Stimulated activated CD4-positive, alpha-beta T cell treated with anti-CD3 and anti-CD28 coated beads, TNF-alpha, amount 100 ng/mL, for 4 hours (primary cell): ENCODE measurements at regions not wholly inside any gene's neighbourhood (a gene's known extent, or its start where the extent isn't known, plus 50 kb on each side); places are given as distances from the start of the nearest gene placed in this dataset.
"Not testable (repeated sequence)": the region's sequence is repeated elsewhere in the genome, so short reads cannot be mapped to it uniquely, and the experiment has no call there.

Source experiments
- DNase-seq, 3 experiments: peaks; one replicate each; pipeline ENCODE4 v3.0.0-alpha.2; 2020; ENCODE audit warnings: low read depth in 3 of 3

- not testable (repeated sequence) for DNase-seq
These were observed 164.0 kb downstream of the HRH4 start for GRCh38 chr18:24624421-24624820.

GRCh38 chr18:24627644-24628315 is 167.3 kb downstream of the HRH4 start:
- DNase-seq, result no peak

DNA sequence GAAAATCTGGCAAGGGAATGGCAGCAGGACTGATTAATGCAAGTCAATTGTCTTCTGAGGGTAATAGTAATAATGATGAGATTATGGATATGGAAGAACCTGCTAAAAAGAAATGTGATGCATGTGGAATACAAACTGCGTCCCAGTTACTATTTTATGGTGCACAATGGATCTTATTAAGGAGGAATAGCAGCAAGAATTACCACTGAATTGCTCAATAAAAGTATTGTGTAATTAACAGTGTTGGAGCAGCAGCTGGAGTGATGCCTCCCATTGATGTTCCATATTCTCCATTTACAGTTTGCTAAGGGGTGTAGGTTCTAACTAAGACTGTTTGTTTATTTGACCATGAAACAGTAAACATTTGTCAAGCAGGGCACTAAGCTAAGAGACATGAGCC is 167.9 kb downstream of the HRH4 start:
- DNase-seq, result no peak

DNA sequence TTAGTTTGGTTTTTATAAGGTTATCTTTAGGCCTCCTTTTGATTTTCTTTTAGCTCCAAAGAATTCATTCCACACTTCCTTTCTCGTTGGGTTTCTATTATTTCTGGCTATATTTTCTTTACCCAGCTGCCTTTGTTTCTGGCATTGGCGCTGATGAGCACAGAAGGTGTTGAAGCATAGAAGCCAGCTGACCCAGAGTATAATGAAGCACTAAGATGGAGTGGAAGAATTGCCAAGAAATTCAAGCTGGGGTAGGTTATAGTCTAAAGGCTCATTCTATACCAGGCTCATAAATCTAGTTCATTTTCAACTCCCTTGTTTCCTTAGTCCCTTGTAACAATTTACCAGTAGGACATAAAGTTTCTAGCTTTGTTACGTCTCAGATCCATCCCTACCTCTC is 169.5 kb downstream of the HRH4 start:
- DNase-seq, result no peak

DNA sequence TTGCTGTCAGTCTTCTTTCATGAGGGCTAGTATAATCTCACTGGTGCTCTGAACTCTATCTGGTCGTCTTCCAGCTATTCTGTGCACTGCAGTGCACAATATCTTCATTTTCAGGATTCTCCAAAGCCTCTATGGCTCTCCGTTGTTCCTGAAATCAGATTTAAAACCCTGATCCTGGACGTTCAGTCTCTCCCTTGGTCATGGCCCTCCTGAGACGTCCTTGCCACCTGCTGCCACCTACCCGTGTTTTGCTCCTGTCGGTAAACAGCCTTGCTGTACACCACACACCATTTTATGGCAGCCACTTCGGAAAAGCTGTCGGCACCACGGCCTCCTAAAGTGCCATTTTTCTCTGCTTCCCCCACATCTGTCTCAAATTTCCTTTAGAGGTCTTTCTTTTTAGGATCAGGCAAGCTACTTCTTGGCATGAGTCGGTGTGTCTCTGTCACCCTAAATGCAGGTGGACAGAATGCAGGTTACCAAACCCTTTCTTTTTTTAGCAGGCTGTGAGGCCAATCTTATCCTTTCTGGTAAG is 170.0 kb downstream of the HRH4 start:
- no peak for DNase-seq

- no peak for DNase-seq
These were observed 171.0 kb downstream of the HRH4 start for GRCh38 chr18:24631243-24632025.

GRCh38 chr18:24632158-24632988 is 171.9 kb downstream of the HRH4 start:
- no peak for DNase-seq

- no peak for DNase-seq
These were observed 172.7 kb downstream of the HRH4 start for GRCh38 chr18:24633121-24633520.

DNA sequence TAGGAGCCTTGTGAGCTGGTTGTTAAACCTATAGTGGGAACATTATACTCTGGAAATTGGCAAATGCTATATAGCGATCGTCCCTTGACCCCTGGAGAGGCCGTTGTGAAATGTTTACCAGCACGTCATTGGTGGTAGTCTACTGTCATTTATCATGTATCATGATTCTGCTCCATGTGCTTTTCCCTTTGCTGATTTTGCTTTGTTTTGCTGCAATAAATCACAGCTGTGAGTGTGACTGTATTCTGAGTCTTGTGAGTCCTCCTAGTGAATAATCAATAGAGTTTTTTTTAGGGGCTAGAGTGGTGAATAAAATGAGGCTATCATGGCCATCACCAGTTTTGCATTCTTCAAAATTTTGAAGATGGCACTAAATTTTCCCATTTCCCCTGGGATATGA is 189.1 kb downstream of the HRH4 start:
- DNase-seq, result no peak

DNA sequence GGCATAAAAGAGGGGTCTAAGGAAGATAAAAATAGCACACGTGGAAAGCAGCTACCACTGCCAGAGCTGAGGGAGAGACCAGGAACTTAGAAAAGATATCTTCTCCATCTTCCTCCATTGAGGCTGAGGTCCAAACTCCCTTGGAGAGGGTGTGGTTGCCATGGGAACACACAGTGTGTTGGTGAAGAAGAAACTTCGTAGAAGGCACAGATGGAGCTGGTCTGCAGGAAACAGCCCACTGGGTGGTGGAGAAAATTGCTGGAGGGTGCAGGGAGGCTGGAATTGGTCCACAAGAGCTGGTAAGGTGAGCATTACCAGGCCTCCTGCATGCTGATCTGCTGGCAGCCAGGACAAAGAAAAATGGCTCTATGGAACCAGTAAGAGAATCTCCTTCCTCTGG is 191.0 kb downstream of the HRH4 start:
- no peak for DNase-seq

- DNase-seq, result no peak
These were observed 195.6 kb downstream of the HRH4 start for GRCh38 chr18:24656050-24656449.

GRCh38 chr18:24656551-24657443 is 196.4 kb downstream of the HRH4 start:
- DNase-seq, result no peak

GRCh38 chr18:24657444-24657842 is 197.0 kb downstream of the HRH4 start:
- DNase-seq, result no peak

GRCh38 chr18:24658302-24658701 is 197.9 kb downstream of the HRH4 start:
- no peak for DNase-seq

GRCh38 chr18:24659827-24660720 is 199.6 kb downstream of the HRH4 start:
- peak in 1 of 3 experiments; percentile 5 for DNase-seq

DNA sequence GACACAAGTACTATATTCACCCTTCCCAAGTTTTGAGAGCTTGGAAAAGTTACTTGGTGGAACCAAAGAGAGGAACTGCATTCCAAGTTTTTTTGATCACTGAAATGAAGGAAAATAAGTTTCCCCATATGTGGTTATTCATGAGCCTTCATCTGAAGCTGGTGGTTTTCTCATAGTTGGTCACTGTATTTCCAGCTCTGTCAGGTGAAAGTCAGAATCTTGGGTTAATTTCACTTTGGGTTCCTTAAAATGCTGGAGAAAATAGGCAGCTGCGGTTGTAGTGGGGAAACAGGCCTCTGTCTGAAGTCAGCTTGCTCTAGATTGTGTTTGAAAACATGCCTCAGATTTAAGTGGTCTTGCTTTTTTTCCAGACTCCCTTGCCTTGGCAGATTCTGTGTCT is 200.5 kb downstream of the HRH4 start:
- no peak for DNase-seq

DNA sequence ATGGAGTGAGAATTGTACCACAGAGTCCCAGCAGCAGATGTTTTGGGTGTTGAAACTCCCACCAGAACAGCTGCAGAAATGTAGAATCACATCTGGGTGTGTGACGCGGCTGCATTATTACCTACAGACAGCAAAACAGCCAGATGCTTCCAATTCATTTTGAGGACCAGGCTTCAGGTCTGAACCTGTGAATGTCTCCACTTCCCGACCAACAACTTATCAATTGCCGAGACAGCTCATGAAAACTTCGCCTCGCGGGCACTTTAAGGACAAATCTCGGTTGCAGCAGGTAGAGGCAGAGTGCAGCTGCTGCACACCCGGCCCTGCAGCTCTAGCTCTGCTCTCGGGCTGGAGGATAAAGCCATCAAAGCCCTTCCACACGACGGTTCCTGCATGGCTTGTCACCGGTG is 202.0 kb downstream of the HRH4 start:
- DNase-seq, result no peak

GRCh38 chr18:24663026-24663425 is 202.6 kb downstream of the HRH4 start:
- no peak for DNase-seq

DNA sequence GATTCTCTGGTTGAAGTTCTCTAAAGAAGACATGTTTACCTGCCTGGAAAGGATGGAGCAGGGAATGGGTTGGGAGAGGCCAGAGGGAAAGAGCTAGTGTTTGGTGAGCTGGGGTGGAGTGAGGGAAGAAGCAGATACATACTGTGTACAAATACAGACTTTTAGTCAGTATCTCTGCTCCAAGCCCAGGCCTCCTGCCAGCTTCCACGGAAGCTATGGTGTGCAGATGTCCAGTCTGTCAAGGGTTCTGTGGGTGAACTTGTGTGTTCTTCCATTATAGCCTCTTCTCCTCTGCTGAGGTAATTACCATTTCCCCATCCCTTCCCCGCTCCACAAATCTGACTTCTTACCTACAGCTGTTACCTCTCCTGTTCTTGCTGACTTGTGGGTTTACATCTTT is 208.6 kb downstream of the HRH4 start:
- no peak for DNase-seq

DNA sequence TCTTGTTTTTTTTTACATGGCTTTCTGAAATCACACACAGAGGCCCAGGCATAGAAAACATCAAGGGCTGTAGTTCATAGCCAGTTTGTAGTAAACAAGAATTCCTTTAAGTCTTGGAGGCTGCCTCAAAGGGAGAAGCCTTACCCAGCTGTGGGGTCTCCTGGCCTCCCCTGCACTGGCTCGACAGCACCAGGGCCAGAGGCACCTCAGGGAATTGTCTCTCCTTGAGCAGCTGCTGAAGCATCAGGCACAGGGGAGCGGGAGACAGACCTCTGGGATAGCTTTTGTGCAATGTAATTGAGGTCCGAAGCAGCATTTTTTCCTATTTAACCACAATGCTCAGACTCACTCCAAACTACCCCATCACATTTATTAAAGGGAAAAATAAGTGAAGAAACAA is 209.1 kb downstream of the HRH4 start:
- DNase-seq, result no peak
